ENCODE measurements at regions not wholly inside any gene's neighbourhood (a gene's known extent, or its start where the extent isn't known, plus 50 kb on each side); places are given as distances from the start of the nearest gene placed in this dataset.

- Mint-ChIP-seq H3K36me3 (no peaks in the 10 kb centered on the region), H3K27me3 (peaks cover 0 to 6% (median 0%) of the 10 kb centered on the region in 5 donors), H3K4me3 (no peak overlapping the region), H3K9me3 (peaks cover 0 to 2% (median 0%) of the 10 kb centered on the region in 11 donors), H3K27ac (no peak overlapping the region), H3K4me1 (peaks cover 0 to 10% (median 0%) of the 10 kb centered on the region in 7 donors)
- Histone ChIP-seq H3K9me3 (ENCODE audit: control insufficient read depth in 2 of 3, low read length in 3 of 3) (no peaks in the 10 kb centered on the region), H3K27me3 (ENCODE audit: control insufficient read depth in 2 of 2, insufficient read depth in 2 of 2, low read length in 2 of 2) (no peaks in the 10 kb centered on the region), H3K27ac (ENCODE audit: low read depth, low read length) (no peak overlapping the region), H3K4me1 (ENCODE audit: control insufficient read depth in 2 of 2, insufficient read depth in 2 of 2, low read length in 2 of 2) (no peaks in the 10 kb centered on the region), H3K4me3 (ENCODE audit: low read length) (no peak overlapping the region), H3K36me3 (ENCODE audit: control insufficient read depth in 2 of 3, insufficient read depth in 3 of 3, low read length in 3 of 3) (no peaks in the 10 kb centered on the region)
- DNase-seq (no peak), ATAC-seq (no peak)
- intact Hi-C loops (cut with micrococcal nuclease) = no loop called here
- POLR2A ChIA-PET = no interaction called here
- CTCF ChIA-PET = no interaction called here
Observed at GRCh38 chr14:66109426-66109825, 376.7 kb upstream of the CCDC196 start.

- H3K27me3 Mint-ChIP-seq = peaks cover 0 to 15% (median 0%) of the 10 kb centered on the region in 5 donors
- Histone ChIP-seq H3K9me3 (ENCODE audit: control insufficient read depth in 2 of 3, low read length in 3 of 3) (no peaks in the 10 kb centered on the region), H3K36me3 (ENCODE audit: control insufficient read depth in 2 of 3, insufficient read depth in 3 of 3, low read length in 3 of 3) (no peaks in the 10 kb centered on the region), H3K4me3 (ENCODE audit: low read length) (no peak overlapping the region), H3K4me1 (ENCODE audit: control insufficient read depth in 2 of 2, insufficient read depth in 2 of 2, low read length in 2 of 2) (no peaks in the 10 kb centered on the region), H3K27ac (ENCODE audit: low read depth, low read length) (no peak overlapping the region), H3K27me3 (ENCODE audit: control insufficient read depth in 2 of 2, insufficient read depth in 2 of 2, low read length in 2 of 2) (no peaks in the 10 kb centered on the region)
- no peak for DNase-seq
- peaks cover 0 to 2% (median 0%) of the 10 kb centered on the region in 11 donors for H3K9me3 Mint-ChIP-seq
- no peaks in the 10 kb centered on the region for H3K36me3 Mint-ChIP-seq
- ChIA-PET POLR2A (no interaction called here), CTCF (no interaction called here)
- H3K4me1 Mint-ChIP-seq = no peaks in the 10 kb centered on the region
- intact Hi-C loops (cut with micrococcal nuclease) = no loop called here
- H3K4me3 Mint-ChIP-seq = no peak overlapping the region
- no peak overlapping the region for H3K27ac Mint-ChIP-seq
- ATAC-seq = no peak
Observed at GRCh38 chr14:66111891-66112290, 374.3 kb upstream of the CCDC196 start.

- peaks cover 0 to 26% (median 6%) of the 10 kb centered on the region in 5 donors for H3K27me3 Mint-ChIP-seq
- ATAC-seq (no peak), DNase-seq (no peak)
- no peaks in the 10 kb centered on the region for H3K27me3 ChIP-seq (ENCODE audit: control insufficient read depth in 2 of 2, insufficient read depth in 2 of 2, low read length in 2 of 2)
- no peak overlapping the region for H3K27ac Mint-ChIP-seq
- no peaks in the 10 kb centered on the region for H3K4me1 ChIP-seq (ENCODE audit: control insufficient read depth in 2 of 2, insufficient read depth in 2 of 2, low read length in 2 of 2)
- peaks cover 0 to 4% (median 0%) of the 10 kb centered on the region in 5 donors for H3K36me3 Mint-ChIP-seq
- no peaks in the 10 kb centered on the region for H3K9me3 ChIP-seq (ENCODE audit: control insufficient read depth in 2 of 3, low read length in 3 of 3)
- CTCF ChIA-PET = no interaction called here
- intact Hi-C loops (cut with micrococcal nuclease) = no loop called here
- H3K9me3 Mint-ChIP-seq = peaks cover 0 to 2% (median 0%) of the 10 kb centered on the region in 11 donors
- no peaks in the 10 kb centered on the region for H3K36me3 ChIP-seq (ENCODE audit: control insufficient read depth in 2 of 3, insufficient read depth in 3 of 3, low read length in 3 of 3)
- no peak overlapping the region for H3K4me3 ChIP-seq (ENCODE audit: low read length)
- H3K4me3 Mint-ChIP-seq = no peak overlapping the region
- H3K27ac ChIP-seq (ENCODE audit: low read depth, low read length) = no peak overlapping the region
- no peaks in the 10 kb centered on the region for H3K4me1 Mint-ChIP-seq
- POLR2A ChIA-PET = no interaction called here
Observed at GRCh38 chr14:66114071-66114470, 372.1 kb upstream of the CCDC196 start.

- Histone ChIP-seq H3K36me3 (ENCODE audit: control insufficient read depth in 2 of 3, insufficient read depth in 3 of 3, low read length in 3 of 3) (no peaks in the 10 kb centered on the region), H3K27me3 (ENCODE audit: control insufficient read depth in 2 of 2, insufficient read depth in 2 of 2, low read length in 2 of 2) (no peaks in the 10 kb centered on the region), H3K27ac (ENCODE audit: low read depth, low read length) (no peak overlapping the region), H3K4me3 (ENCODE audit: low read length) (no peak overlapping the region), H3K4me1 (ENCODE audit: control insufficient read depth in 2 of 2, insufficient read depth in 2 of 2, low read length in 2 of 2) (no peaks in the 10 kb centered on the region), H3K9me3 (ENCODE audit: control insufficient read depth in 2 of 3, low read length in 3 of 3) (no peaks in the 10 kb centered on the region)
- no peak overlapping the region for H3K27ac Mint-ChIP-seq
- no peak overlapping the region for H3K4me3 Mint-ChIP-seq
- peaks cover 0 to 4% (median 0%) of the 10 kb centered on the region in 5 donors for H3K36me3 Mint-ChIP-seq
- H3K9me3 Mint-ChIP-seq = peaks cover 0 to 2% (median 0%) of the 10 kb centered on the region in 11 donors
- peaks cover 0 to 26% (median 6%) of the 10 kb centered on the region in 5 donors for H3K27me3 Mint-ChIP-seq
- ATAC-seq (no peak), DNase-seq (no peak)
- intact Hi-C loops (cut with micrococcal nuclease) = no loop called here
- H3K4me1 Mint-ChIP-seq = no peaks in the 10 kb centered on the region
- ChIA-PET CTCF (no interaction called here), POLR2A (no interaction called here)
Observed at GRCh38 chr14:66115740-66116502, 370.2 kb upstream of the CCDC196 start.

- ATAC-seq (no peak), DNase-seq (no peak)
- CTCF ChIA-PET = no interaction called here
- intact Hi-C loops (cut with micrococcal nuclease) = no loop called here
- Mint-ChIP-seq H3K9me3 (peaks cover 0 to 1% (median 0%) of the 10 kb centered on the region in 11 donors), H3K27me3 (peaks cover 0 to 26% (median 6%) of the 10 kb centered on the region in 5 donors), H3K27ac (no peak overlapping the region), H3K36me3 (peaks cover 0 to 4% (median 0%) of the 10 kb centered on the region in 5 donors), H3K4me3 (no peak overlapping the region), H3K4me1 (no peaks in the 10 kb centered on the region)
- Histone ChIP-seq H3K36me3 (ENCODE audit: control insufficient read depth in 2 of 3, insufficient read depth in 3 of 3, low read length in 3 of 3) (no peaks in the 10 kb centered on the region), H3K9me3 (ENCODE audit: control insufficient read depth in 2 of 3, low read length in 3 of 3) (no peaks in the 10 kb centered on the region), H3K4me1 (ENCODE audit: control insufficient read depth in 2 of 2, insufficient read depth in 2 of 2, low read length in 2 of 2) (no peaks in the 10 kb centered on the region), H3K4me3 (ENCODE audit: low read length) (no peak overlapping the region), H3K27ac (ENCODE audit: low read depth, low read length) (no peak overlapping the region), H3K27me3 (ENCODE audit: control insufficient read depth in 2 of 2, insufficient read depth in 2 of 2, low read length in 2 of 2) (no peaks in the 10 kb centered on the region)
- POLR2A ChIA-PET = interaction anchor here (0.5 kb wide), 1 partner anchor 580 kb away, joined by 3 read pairs; no protein-coding TSS in a partner anchor
Observed at GRCh38 chr14:66116732-66117131, 369.4 kb upstream of the CCDC196 start.

- no peak overlapping the region for H3K27ac ChIP-seq (ENCODE audit: low read depth, low read length)
- H3K9me3 ChIP-seq (ENCODE audit: control insufficient read depth in 2 of 3, low read length in 3 of 3) = no peaks in the 10 kb centered on the region
- intact Hi-C loops (cut with micrococcal nuclease) = no loop called here
- H3K27ac Mint-ChIP-seq = no peak overlapping the region
- peaks cover 0 to 28% (median 6%) of the 10 kb centered on the region in 5 donors for H3K27me3 Mint-ChIP-seq
- no peaks in the 10 kb centered on the region for H3K4me1 Mint-ChIP-seq
- peaks cover 0 to 1% (median 0%) of the 10 kb centered on the region in 11 donors for H3K9me3 Mint-ChIP-seq
- no peaks in the 10 kb centered on the region for H3K36me3 ChIP-seq (ENCODE audit: control insufficient read depth in 2 of 3, insufficient read depth in 3 of 3, low read length in 3 of 3)
- H3K36me3 Mint-ChIP-seq = peaks cover 0 to 4% (median 0%) of the 10 kb centered on the region in 5 donors
- ATAC-seq = no peak
- H3K4me1 ChIP-seq (ENCODE audit: control insufficient read depth in 2 of 2, insufficient read depth in 2 of 2, low read length in 2 of 2) = no peaks in the 10 kb centered on the region
- no peak overlapping the region for H3K4me3 ChIP-seq (ENCODE audit: low read length)
- H3K4me3 Mint-ChIP-seq = no peak overlapping the region
- no peak for DNase-seq
- ChIA-PET CTCF (no interaction called here), POLR2A (no interaction called here)
- H3K27me3 ChIP-seq (ENCODE audit: control insufficient read depth in 2 of 2, insufficient read depth in 2 of 2, low read length in 2 of 2) = no peaks in the 10 kb centered on the region
Observed at GRCh38 chr14:66117600-66117999, 368.6 kb upstream of the CCDC196 start.

GRCh38 chr14:66119606-66120231 is 366.5 kb upstream of the CCDC196 start:
- Mint-ChIP-seq H3K4me1 (no peaks in the 10 kb centered on the region), H3K9me3 (peaks cover 0 to 3% (median 0%) of the 10 kb centered on the region in 11 donors), H3K36me3 (peaks cover 0 to 4% (median 0%) of the 10 kb centered on the region in 5 donors), H3K27ac (no peak overlapping the region), H3K4me3 (no peak overlapping the region), H3K27me3 (peaks cover 0 to 25% (median 6%) of the 10 kb centered on the region in 5 donors)
- ChIA-PET CTCF (no interaction called here), POLR2A (no interaction called here)
- no peak overlapping the region for H3K4me3 ChIP-seq (ENCODE audit: low read length)
- no peaks in the 10 kb centered on the region for H3K36me3 ChIP-seq (ENCODE audit: control insufficient read depth in 2 of 3, insufficient read depth in 3 of 3, low read length in 3 of 3)
- DNase-seq = no peak
- H3K4me1 ChIP-seq (ENCODE audit: control insufficient read depth in 2 of 2, insufficient read depth in 2 of 2, low read length in 2 of 2) = no peaks in the 10 kb centered on the region
- intact Hi-C loops (cut with micrococcal nuclease) = no loop called here
- H3K27me3 ChIP-seq (ENCODE audit: control insufficient read depth in 2 of 2, insufficient read depth in 2 of 2, low read length in 2 of 2) = no peaks in the 10 kb centered on the region
- H3K27ac ChIP-seq (ENCODE audit: low read depth, low read length) = no peak overlapping the region
- no peaks in the 10 kb centered on the region for H3K9me3 ChIP-seq (ENCODE audit: control insufficient read depth in 2 of 3, low read length in 3 of 3)
- no peak for ATAC-seq

Data from naive thymus-derived CD4-positive, alpha-beta T cell (primary cell).